ENCODE measurements at regions not wholly inside any gene's neighbourhood (a gene's known extent, or its start where the extent isn't known, plus 50 kb on each side); places are given as distances from the start of the nearest gene placed in this dataset.

- TF ChIP-seq CTCF (IDR thresholded peaks at IDR 0.05; ENCODE audit: low read depth, low read length, missing input control) = no peak
- no peak for TF ChIP-seq TAF1 (conservative IDR thresholded peaks at IDR 0.05)
- no peak for TF ChIP-seq MAX (IDR thresholded peaks at IDR 0.05)
- TF ChIP-seq RAD21 (IDR thresholded peaks at IDR 0.05) = no peak
- no peak for TF ChIP-seq YY1 (IDR thresholded peaks at IDR 0.05)
- no peak for TF ChIP-seq SP1 (IDR thresholded peaks at IDR 0.05)
- TF ChIP-seq EGR1 (IDR thresholded peaks at IDR 0.05; ENCODE audit: low read depth in 2 of 2) = no peak
- no peak for TF ChIP-seq ZBTB33 (IDR thresholded peaks at IDR 0.05)
Observed at GRCh38 chr6:91358986-91359385, 772.1 kb upstream of the MAP3K7 start.

Measured in liver (tissue), 3 donors.